ENCODE measurements at regions not wholly inside any gene's neighbourhood (a gene's known extent, or its start where the extent isn't known, plus 50 kb on each side); places are given as distances from the start of the nearest gene placed in this dataset.
"Not testable (repeated sequence)": the region's sequence is repeated elsewhere in the genome, so short reads cannot be mapped to it uniquely, and the experiment has no call there.

DNA sequence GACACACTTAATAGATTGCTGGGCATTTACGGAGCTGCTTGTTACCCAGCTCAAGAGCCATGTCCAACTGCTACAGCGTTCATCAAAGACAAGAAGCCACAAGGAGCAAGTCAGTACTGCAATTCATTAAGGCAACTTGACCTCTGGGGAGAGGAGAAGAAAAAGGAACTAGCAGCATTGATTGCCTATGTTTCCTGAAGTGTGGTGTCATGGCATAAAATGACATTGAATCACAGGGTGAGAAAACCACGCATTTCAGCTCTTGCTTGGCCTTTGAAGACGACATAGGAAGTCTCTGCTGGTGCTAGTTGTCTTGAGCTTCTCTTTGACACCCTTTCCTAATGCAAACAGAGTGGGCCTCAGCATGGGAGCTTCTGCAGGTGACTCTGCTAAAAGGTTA, 139.1 kb downstream of the CDH26 start:
- no peak for DNase-seq (ENCODE audit: low read depth)

DNA sequence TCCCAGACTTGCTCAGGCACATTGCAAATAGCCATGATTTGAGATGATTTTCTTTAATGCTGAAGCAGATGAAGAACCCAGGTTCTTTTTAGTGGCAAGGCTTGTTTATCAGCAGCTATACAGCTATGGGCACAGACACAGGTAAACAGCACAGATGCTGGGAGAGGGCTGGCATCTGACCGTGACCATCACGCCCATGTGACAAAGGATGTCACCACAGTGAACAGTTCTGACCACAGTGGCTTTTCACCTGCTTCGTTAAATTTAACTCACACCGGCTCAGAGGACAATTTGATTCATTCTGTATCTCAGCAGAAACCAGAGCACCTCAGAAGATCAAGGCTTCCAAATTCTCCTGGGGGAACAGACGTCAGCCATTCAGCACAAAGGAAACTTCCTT, 142.6 kb downstream of the CDH26 start:
- no peak for DNase-seq (ENCODE audit: low read depth)

DNA sequence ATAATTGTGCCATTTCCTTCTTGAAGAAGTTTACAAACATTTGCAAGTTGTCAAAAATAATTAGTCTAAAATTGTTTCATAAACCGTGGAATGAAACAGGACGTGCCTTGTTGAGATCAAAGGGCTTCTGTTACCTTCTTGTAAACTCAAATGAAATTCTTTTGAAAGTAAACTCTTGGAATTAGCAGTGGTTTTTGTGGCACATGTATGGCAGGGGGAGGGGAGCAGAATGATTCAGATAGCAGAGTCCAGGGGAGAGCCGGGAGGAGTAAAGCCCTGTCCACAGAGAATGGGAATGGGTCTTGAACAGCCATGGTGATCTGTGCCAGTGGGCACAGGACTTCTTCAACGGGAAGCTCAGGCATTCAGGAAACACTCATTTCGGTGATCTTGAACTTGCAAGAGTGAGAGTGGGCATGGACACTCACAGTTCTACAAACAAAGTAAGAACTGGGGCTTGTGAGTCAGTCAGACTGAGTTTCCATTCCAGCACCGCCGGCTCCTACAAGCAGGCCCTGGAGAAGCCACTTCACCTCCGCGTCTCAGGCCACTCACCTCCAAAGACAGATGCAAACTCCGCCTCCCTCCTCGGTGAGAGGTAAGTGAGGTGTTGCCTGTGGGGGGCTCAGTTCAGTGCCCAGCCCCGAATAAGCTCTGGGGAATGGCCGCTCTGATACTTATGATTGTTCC, 143.1 kb downstream of the CDH26 start:
- no peak for DNase-seq (ENCODE audit: low read depth)

DNA sequence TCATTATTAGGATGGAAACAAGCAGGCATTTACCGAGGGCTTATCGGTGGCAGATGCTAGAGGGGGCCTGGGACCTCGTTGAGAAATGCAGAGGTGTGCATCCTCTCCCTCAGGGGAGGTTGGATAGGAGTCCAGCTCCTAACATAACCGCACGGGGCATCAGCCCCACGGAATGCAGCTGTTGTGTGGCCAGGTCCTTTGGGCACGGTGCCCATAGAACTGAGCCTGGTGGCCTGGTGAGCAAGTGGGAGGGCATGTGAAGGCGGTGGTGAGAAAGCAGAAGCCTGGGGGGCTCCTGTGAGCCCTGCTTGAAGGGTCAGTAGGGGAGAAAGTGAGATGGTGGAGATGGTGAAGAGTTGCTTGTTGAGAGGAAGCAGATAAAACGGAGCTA, 143.7 kb downstream of the CDH26 start:
- DNase-seq (ENCODE audit: low read depth): no peak

DNA sequence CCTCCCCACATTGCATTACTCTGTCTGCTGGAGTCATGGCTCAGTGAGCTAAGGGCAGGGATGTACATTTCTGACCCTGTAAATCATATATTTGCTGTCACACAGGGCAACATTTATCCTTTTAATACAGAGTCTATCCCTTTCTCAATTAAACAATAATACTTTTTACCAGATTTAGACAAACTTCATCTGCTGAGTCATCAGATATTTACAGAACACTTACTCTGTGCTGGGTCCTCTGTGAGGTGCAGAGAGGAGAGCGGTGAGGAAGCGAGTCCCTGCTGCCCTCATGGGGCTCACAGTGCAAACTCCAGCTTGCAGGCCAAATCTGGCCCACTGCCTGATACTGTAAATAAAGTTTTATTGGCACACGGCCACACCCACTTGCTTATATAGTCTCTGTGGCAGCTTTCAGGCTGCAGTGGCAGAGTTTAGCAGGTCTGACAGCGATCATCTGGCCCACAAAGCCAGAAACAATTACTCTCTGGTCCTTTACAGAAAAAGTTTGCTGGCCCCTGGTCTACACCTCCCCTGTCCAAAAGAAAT, 144.5 kb downstream of the CDH26 start:
- no peak for DNase-seq (ENCODE audit: low read depth)

DNA sequence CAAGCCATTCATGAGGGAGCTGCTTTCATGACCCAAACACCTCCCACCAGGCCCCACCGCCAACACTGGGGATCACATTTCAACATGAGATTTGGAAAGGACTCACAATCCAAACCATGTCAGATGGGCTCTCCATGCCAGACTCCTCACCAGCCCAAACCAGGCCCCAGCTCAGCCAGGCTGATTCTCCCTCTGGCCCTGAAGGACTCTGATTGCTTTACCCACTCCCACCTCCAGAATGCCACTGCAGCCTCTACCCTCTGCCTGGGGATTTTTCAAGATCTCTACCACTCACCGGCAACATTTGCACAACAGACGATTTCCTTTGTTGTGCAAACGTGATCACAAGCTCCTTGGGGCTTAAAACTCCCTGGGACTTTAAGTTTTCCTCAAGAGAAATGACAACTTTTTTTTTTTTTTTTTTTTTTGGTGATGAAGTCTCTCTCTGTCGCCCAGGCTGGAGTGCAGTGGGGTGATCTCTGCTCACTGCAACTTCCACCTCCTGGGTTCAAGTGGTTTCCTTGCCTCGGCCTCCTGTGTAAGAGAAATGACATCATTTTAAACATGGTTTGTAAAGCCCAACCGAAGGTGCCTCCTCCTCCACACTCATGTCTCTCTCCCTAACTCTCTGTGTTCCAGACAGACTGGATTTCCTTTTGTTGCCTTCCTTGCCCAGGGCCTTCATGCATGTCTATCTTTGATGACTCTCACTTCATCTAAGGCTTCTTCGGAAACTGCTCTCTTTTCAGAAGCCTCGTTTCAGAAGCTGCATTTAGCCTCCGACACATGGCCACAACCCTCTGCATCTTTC, 147.0 kb downstream of the CDH26 start:
- DNase-seq (ENCODE audit: low read depth): no peak

DNA sequence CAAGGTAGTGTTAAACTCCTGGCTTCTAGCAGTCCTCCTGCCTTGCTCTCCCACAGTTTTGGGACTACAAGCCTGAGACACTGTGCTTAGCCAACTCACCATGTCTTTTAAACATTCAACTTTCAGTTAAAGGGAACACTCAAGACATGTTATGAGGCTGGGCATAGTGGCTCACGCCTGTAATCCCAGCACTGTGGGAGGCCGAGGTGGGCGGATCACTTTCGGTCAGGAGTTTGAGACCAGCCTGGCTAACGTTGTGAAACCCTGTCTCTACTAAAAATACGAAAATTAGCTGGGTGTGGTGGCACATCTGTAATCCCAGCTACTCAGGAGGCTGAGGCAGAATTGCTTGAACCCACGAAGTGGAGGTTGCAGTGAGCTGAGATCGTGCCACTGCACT, 148.0 kb downstream of the CDH26 start:
- not testable (repeated sequence) for DNase-seq (ENCODE audit: low read depth)

DNA sequence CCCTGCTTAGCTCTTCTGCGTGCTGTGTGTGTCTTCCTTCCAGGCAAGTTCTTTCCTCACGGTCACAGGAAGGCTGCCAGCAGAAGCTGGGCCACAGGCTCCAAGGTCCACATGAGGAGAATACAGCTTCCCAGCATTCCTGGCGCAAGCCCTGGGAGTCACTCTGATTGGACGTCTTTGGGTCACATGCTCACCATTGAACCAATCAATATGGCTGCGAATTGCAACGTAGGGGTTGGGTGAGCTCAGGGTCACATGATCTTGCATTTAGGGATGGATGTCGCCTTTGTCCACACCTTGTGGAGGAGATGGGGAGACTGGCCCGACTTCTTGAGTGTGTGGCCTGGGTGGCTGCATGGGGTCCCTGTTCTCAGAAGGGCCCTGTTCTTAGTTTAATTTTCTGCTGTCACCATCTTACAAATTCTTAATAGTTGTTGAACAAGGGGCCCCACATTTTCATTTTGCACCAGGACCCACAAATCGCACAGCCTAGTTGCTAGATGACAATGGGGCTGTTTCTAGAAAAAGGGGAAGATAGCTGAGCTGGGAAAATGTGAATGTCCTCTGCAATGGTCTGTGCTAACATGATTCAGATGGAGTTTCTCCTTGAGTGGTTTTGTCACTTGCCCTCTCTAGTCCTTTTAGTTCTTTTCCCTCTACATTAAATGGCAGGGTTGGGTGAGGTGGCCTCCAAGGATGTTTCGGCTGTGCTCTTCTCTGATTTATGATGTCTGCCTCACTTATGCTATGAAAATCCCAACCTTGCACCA, 149.6 kb downstream of the CDH26 start:
- no peak for DNase-seq (ENCODE audit: low read depth)

DNA sequence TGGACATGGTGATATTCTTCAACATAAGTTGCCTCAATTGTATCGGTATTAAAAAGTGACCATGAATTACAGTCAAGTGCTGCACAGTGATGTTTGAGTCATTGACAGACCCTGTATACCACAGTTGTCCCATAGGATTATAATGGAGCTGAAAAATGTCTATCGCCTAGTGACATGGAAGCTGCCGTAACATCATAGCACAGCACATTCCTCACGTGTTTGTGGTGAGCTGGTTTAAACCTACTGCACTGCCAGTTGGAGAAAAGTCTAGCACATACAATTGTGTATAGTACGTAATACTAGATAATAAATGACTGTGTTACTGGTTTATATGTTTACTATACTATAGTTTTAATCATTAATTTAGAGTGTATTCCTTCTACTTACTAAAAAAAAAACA, 150.2 kb downstream of the CDH26 start:
- DNase-seq (ENCODE audit: low read depth): no peak

DNA sequence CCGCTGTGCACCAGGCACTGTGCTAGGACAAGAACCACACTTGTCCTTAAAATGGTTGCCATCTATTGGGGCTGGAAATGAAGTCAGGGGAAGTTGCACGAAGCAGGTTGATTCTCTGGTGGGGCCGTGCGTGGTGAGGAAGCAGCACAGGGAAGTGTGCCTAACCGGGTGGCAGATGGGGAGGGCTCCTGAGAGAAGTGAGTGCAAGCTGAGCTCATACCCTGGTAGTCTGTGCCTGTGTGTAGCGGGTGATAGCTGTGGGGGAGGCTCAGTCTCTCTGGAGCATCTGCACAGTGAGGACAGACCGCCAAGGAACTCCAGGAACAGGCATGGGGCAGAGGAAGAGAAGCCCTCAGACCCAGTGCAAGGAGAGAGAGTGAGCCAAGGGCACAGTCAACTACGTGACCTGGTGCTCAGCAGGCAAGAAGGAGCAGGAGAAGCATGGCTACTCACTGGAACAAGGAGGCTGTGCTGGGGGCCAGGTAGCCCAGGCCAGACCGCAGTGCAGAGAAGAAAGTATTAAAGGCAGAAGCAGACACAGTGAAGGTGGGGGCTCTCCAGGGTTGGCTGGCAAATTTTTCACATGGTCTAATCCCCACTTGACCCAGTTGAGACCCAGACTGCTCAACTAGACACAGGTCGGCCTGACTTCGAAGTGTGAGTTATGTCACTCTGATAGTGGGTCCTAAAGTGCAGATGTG, 155.0 kb downstream of the CDH26 start:
- DNase-seq (ENCODE audit: low read depth): no peak

DNA sequence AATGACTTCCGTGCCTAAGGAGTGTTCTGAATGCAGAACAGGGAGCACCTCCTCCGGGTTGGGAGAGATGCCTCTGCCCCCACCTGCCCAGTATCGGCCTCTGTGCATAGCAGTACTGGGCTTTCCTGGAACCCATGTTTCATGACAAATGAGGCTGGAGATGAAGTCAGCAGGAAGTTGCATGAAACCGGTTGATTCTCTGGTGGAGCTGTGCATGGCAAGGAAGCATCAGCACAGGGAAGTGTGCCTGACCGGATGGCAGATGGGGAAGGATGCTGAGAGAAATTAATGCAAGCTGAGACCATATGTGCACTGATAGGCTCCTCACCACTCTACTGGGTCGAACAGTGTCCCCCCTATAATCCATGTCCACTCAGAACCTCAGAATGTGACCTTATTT, 155.5 kb downstream of the CDH26 start:
- no peak for DNase-seq (ENCODE audit: low read depth)

DNA sequence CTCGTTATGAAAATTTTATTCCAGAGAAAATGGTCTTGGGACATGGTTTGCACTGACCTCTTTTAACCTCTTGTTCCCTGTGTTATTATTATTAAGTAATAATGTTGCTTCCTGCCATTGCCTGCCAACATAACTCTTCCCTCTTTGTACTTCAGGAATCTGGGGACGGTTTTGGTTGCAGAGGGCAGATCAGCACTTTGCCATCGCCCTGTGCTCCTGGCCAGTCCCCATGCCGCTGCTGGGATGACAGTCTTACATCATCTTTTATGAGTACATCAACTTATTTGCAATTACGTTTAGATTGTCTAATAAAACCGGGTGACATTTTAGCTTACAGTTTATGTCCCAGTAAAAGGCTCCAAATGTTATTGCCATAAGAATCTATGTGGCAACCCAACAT, 157.2 kb downstream of the CDH26 start:
- no peak for DNase-seq (ENCODE audit: low read depth)

DNA sequence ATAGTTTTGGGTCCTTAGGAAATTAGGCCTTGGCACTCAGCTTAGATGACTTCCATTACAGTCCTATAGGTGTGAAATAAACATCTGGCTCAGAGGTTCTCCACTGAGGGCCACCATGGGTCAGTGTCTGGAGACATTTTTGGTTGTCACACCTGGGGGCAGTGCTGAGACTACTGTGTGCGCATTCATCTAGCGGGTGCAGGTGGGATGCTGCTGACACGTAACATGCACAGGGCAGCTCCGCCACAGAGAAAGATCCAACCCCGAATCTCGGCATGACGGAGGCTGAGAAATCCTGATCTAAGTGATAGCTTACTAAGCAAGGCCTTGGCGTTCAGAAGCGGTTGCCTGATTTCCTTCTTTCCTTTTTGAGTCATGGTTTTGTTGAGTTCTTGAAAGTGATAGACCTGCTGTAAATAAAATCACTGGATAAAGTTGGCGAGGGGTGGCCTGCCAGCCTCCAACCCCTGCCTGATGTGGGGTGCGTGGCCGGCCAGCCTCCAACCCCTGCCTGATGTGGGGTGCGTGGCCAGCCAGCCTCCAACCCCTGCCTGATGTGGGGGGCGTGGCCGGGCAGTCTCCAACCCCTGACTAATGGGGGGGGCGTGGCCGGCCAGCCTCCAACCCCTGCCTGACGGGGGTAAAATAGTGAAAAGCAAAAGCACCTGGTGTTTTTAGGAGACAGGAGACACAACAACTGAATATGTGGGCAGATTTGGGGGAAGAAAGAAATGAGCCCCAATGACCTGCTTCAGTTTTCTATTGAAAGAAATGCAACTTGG, 158.1 kb downstream of the CDH26 start:
- no peak for DNase-seq (ENCODE audit: low read depth)

DNA sequence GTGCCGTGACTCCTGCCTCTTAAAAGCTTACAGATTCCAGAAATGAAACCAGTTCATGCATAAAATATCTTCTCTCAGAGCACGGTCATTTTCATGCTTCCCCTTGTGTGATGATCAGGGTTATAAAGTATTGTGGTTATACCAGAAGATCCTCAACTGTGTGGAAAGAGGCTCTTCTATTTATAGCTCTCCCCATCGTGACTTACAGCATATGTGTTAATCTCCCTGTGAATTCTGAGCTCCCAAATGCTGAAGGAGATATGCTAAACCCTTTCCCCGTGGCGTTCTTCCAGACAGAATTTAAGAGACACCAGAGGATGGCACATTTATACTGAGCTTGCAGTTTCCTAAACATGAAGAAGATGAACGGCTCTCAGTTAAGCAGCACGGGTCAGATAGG, 158.8 kb downstream of the CDH26 start:
- DNase-seq (ENCODE audit: low read depth): no peak

DNA sequence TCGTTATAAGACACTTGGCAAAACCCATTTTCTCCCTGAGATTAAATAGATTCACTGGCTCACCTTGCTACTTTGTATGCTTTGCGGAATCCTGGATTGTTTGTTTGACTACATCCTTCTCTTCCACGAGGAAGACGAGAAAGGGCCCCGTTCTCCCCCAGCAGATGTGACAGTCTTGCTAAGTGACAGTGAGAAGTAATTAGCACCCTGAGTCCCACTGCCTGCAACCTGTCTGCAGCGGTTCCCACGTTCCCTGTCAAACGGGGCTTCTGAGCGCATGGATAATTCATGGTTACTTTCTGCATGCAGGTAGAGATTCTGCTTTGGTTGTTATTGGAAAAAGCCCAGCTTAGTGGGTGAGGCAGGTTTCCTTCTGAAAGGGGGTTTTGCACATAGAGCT, 163.7 kb downstream of the CDH26 start:
- no peak for DNase-seq (ENCODE audit: low read depth)

DNA sequence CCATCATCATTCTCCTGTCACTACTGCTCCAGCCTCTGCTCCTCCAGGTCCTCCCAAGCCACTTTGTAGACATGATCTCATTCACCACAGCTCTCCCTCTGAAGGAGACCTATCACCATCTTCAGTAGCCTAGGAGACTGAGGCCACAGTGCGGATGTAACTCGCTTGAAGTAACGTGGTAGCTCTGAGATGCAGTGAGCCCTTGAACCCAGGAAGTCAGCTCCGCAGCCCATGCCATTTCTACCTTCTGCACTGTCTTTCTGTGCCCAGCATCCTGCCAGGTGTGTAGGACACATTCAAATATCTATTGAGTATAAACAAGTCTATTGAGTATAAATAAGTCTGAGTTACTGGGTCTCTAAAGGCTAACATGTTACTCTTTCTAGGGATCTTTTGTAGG, 164.4 kb downstream of the CDH26 start:
- DNase-seq (ENCODE audit: low read depth): no peak

DNA sequence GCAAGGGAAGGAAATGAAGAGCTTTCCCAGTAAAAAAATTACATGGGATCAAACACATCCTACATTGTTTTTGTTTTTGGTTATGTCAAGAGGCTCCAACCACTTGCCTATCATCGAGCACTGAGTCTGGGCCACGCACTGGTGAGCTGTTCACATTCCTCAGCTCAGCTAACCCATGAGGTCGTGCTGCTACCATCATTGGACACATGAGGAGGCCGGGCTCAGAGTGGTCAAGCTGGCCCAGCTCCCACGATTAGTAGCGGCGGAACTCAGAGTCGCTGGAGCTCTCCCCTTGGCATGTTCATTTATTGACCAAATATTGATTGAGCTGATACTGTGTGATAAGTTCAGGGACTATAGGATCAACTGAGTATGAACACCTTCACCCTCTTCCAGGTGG, 164.9 kb downstream of the CDH26 start:
- no peak for DNase-seq (ENCODE audit: low read depth)

DNA sequence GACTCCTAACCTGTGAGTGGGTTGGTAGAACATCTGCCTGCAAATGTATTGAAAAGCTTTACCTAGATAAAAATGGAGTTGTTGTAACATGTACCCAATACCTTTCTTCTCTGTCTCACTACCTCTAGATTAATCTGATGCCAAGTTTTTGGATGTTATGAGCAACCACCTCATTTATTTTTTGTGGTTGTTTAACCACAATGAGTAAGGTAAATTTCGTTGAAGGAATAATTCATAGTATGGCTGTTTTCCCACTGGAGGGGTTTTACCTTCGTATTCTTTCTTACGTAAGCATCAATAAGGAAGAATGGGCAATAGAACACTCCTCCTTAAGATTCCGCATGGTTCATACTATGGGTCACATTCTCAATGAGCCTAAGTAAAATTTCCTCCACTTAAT, 165.4 kb downstream of the CDH26 start:
- no peak for DNase-seq (ENCODE audit: low read depth)

DNA sequence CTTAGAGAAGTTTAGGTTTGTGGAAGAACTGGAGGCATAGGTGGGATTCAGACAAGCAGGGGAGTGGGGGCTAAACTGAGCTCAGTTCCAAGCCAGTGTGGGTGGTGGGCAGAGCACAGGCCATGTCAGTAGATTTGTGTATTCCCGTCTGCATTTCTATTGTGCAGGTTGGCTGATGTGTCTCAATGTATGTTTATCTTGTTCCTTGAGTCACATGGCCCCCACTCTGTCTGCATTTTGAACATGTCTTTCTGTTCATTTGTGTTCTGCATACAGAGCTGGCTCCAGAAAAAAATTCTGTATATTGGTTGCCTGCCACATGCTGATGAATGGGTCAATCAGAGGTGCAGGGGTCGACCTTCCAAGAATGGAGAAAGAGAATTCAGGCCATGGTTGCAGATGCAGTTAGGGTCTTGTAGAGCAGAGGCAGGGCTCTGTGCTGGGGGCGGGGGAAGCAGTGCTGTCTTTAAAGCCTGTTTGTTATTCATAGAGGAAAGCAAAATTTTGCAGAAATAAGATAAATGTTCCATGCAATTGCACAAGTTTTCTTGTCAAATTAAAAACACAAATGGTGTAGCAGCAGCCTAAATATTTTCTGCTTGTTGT, 166.7 kb downstream of the CDH26 start:
- DNase-seq (ENCODE audit: low read depth): no peak

DNA sequence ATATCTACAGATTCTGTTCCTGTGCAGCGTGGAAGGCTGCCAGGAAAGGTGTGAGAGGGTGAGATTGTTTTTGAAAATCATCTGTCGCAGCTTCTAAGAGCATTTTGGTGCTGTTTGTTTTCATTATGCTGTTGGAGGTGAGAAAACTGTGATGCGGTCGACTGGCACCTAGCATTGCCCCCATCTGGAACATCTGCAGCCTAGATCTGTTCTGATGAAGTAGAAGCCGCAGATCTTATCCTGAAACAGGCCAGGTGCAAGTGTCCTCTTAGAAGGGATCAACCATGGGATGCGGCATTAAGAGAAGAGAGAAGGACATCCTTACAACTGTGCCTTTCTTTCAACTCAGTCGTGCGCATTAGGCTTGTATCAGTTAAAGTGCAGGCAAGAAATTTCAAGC, 167.3 kb downstream of the CDH26 start:
- DNase-seq (ENCODE audit: low read depth): no peak

DNA sequence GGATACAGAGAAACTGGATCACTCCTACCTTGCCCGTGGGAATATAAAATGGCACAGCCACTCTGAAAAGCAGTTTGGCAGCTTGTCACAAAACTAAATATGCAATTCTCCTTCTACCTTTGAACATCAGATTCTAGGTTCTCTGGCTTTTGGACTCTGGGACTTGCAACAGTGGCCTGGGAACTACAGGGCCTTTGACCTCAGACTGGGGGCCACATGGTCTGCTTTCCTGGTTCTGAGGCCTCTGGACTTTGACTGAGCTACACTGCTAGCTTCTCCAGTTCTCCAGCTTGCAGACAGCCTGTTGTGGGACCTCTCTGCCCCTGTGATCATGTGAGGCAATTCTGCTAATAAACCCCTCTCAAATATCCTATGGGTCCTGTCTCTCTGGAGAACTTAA, 168.8 kb downstream of the CDH26 start:
- DNase-seq (ENCODE audit: low read depth): no peak
